ENCODE measurements at regions not wholly inside any gene's neighbourhood (a gene's known extent, or its start where the extent isn't known, plus 50 kb on each side); places are given as distances from the start of the nearest gene placed in this dataset.
A peak's percentile ranks its signal among the peaks of the same experiment; 100 is the strongest.

DNA sequence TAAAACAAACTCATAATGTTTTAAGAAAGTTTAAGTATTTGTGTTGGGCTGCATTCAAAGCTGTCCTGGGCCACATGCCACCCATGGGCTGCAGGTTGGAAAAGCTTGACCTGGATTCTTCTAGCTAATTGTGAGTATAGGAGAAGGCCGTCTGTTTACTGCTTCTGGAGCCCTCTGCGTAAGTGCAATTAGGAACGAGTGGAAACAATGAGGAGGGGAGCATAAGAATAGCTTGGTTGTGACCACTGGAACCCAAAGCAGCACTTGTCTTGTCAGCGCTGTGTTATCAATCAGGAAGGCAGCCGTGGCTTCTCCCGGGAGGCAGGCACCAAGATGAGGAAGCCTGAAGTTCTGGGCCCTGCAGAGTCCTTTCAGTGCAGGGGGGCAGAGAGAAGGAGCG, 110.4 kb upstream of the MBNL2 start:
- DNase-seq (ENCODE audit: low spot score) = no peak

- no peak for DNase-seq (ENCODE audit: low spot score)
These were observed 109.5 kb upstream of the MBNL2 start for GRCh38 chr13:97112446-97113152.

GRCh38 chr13:97113231-97114001, 108.7 kb upstream of the MBNL2 start:
- no peak for DNase-seq (ENCODE audit: low spot score)

DNA sequence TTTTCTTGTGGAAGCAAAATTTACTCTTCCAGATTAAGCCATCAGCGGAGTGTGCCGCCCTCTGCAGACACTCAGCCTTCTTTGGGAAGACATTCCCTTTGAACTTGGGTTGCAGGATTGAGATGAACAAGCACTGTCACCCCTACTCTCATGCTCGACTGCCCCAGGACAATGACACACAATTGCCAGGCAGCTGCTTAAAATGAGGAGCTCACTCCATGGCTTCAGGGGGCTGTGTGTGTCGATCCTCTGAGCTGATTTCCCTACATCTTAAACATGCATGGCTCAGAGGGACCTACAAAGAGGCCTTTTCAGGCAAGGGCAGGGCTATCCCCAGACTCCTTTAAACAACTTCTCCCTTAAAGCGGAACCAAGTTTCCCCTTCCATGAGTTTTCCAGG, 107.5 kb upstream of the MBNL2 start:
- DNase-seq (ENCODE audit: low spot score) = no peak

DNA sequence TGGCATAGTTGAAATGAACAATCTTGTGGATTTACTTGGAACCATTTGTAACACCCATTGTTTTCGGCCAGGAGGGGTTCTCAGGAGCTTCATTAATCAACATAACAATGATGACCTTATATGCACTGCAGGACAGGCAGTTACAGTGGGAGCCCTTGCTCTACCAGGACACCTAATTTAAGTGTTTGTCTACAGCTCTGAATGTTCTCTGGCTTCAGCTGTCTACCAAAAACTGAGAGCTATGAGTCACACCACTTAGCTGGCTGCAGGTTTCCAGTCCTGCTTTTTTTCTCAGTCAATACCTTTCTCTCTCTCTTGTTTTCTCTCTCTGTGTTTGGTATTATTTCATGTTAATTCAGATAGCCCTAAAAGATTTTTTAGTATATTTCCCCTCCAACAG, 105.4 kb upstream of the MBNL2 start:
- peak; percentile 62 for DNase-seq (ENCODE audit: low spot score)

DNA sequence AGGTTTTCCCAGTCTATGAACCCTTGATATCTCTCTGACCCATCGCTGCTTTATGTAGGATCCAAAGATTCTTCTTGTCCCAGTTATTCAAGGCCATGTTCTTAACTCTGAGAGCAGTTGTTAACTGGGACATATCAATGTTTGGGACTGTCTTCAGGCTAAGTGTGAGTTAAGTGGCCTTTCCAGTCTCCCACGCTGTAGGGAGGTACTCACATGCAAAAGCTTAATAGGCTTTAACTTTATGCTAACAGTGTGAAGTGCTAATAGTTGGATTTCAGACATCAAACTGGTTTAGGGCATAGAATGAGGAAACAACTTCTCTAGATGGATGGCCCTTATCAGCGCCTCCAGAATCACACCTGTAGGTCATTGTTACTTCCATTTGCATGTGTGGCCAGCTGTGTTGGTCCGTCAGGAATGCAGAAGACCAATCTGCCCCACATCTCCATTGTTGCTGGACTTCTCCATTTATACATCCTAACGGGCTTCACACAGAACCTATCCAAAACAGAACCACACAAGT, 104.7 kb upstream of the MBNL2 start:
- DNase-seq (ENCODE audit: low spot score) = no peak

- DNase-seq (ENCODE audit: low spot score) = no peak
These were observed 102.2 kb upstream of the MBNL2 start for GRCh38 chr13:97119943-97120342.

- peak; percentile 24 for DNase-seq (ENCODE audit: low spot score)
These were observed 101.8 kb upstream of the MBNL2 start for GRCh38 chr13:97120346-97120745.

DNA sequence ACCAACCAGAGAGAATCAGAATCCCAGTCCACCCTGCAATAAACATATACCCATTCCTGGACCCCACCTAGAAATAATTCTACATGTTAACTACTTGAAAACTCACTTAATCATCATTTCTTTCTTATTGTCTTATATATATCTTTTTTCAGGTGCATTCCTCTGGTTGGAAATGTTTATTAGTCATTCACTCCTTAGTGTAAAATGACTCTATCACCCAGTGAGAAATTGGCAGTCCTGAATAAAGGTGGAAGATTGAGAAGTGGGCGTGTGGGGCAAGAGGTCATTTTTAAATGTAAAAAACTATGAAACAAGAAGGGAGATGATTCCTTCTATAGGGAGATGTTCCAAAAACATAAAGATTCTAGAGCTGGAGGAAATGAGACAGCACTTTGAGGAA, 101.2 kb upstream of the MBNL2 start:
- no peak for DNase-seq (ENCODE audit: low spot score)

DNA sequence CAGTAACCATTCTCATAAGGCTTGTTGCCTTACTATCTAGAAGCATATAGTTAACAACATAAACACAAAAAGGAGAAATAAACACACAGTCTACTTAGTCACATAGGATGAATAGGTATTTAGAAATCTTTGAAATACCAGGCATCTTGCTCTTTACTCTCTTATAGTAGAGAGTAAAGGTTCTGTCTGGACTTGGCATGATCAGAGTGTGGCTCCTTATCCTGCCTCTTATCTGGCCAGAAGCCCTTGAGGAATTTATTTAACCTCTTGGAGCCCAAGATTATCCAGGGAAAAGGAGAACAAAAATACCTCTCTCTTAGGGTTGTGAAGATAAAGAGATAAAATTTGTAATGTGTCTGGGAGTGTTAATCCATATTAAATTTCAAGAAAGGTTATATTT, 100.2 kb upstream of the MBNL2 start:
- no peak for DNase-seq (ENCODE audit: low spot score)

GRCh38 chr13:97122381-97122996, 99.6 kb upstream of the MBNL2 start:
- DNase-seq (ENCODE audit: low spot score) = peak; percentile 53

GRCh38 chr13:97124206-97124605, 97.9 kb upstream of the MBNL2 start:
- DNase-seq (ENCODE audit: low spot score) = no peak

DNA sequence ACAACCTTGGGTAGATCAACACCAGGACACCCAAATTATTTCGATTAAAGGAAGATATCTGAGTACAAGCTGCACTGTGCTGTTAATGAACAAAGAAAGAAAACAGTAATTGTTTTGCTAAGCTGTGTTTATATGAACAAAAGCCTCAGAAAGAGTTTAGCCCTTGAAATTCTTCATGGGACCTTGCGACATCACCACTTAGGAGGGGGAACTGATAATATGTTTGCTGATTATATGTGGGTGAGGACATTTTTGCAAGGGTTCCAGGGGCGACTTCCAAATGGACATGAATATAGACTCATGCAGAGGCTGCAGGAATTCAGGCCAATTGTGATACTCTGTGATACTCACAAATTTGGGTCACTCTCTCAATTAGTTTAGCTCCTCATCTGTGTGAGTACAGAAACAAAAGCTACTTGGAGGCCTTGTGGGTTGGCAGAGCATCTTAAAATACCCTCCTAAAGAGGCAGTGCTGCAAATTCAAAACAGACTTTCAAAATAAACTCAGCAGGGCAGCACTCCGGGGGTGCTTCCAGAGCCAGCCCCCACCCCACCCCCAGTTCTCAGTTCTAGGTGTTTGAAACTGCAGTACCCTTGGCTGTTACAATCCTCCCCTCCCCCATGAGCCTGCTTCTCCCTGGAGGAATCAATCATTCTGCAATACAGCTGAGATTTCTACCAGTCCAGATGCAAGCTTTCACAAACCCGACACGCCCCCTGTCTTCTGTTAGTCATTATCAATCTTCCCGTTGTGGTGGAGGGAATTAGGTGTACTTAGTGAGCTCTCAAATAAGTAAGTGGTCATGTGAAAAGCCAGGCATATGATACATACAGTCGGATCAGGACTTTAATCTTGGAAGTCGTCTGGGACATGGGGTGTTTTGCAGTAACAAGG, 97.0 kb upstream of the MBNL2 start:
- peak; percentile 44 for DNase-seq (ENCODE audit: low spot score)

- DNase-seq (ENCODE audit: low spot score) = peak; percentile 33
These were observed 96.1 kb upstream of the MBNL2 start for GRCh38 chr13:97125810-97126738.

DNA sequence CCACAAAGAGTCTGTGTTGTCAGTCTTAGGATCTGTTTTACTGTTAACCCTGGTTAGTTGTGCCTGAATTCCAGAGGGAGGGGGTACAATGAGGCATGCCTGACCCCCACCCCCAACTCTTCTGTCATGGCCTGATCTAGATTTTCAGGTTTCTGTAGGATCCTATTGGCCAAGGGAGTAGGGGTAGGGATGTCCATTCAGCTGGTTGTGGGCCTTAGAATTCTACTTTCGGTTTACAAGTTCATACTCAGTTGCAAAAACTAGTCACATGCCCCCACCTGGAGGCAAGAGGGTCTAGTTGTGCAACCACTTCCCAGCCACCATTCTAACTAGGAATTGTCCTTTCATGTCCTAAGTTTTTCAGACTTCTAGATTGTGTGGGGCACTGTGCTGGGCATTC, 94.3 kb upstream of the MBNL2 start:
- DNase-seq (ENCODE audit: low spot score) = no peak

- DNase-seq (ENCODE audit: low spot score) = no peak
These were observed 91.9 kb upstream of the MBNL2 start for GRCh38 chr13:97130190-97130589.

DNA sequence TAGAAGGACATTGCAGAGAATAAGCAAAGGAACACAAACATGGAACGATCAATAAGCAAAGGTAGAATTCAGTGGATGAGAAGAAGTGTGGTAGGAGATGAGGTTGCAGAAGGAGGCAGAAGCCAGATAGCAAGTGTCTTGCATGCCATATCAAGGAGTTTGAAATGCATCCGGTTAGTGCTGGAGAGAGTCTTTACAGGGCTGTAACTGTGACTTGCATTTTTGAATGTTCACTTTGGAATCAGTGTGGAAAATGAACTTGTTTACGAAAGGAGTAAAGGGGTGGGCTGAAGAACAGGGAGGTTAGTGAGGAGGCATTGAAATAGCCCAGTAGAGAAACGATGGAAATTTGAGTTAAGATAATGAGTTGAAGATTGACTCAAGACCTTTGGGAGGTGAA, 90.7 kb upstream of the MBNL2 start:
- no peak for DNase-seq (ENCODE audit: low spot score)

DNA sequence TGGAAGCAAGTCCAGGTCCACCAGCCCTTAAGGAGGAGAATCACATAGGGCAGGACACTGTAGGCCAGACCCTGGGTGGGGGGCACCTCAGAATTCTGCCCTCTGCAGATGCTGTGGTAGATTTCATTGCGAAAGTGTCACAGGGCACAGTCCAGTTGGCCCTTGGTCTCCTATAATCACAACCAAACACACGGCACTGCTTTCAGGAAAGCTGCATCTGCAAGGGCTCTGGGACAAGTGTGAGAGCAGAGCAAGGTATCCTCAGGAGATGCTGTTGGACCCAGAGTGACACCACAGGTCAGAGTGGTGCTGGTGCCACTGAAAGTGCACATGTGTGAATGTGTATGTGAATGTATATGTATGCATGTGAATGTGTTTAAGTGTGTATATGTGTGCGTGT, 88.6 kb upstream of the MBNL2 start:
- no peak for DNase-seq (ENCODE audit: low spot score)

- no peak for DNase-seq (ENCODE audit: low spot score)
These were observed 88.2 kb upstream of the MBNL2 start for GRCh38 chr13:97133955-97134354.

DNA sequence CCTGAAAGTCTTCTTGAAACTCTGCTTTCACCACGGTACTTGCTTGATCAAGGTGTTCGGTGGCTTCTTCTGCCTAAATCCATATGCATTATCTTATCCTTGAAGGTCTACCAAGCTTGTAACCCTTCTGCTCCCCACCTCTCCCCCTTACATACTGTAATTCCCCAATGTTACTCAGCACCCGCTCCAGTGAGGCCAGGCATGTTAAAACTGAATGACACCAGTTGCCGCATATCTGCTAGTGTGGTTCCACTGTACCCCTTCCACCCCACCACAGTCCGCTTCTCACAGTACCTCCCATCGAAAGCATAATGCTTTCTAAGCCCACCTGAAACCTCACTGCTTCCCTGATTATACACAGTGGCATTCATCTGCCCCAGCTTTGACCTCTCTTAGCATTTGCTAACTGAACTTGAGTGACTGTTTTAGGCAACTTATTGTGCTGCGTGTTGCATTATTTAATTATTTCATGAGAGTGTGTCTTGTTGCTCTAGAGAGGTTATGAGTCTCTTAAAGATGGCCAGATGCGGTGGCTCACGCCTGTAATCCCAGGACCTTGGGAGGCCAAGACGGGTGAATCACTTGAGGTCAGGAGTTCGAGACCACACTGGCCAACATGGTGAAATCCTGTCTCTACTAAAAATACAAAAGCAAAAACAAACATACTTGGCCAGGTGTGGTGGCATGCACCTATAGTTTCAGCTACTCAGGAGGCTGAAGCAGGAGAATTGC, 87.6 kb upstream of the MBNL2 start:
- DNase-seq (ENCODE audit: low spot score) = no peak
